Endodermal cell (in vitro differentiated cells): ENCODE measurements at regions not wholly inside any gene's neighbourhood (a gene's known extent, or its start where the extent isn't known, plus 50 kb on each side); places are given as distances from the start of the nearest gene placed in this dataset.

Experiments used
- DNase-seq: peaks from one replicate; pipeline ENCODE4 v3.0.0-alpha.2; 2017
- H3K27ac ChIP-seq: 2 replicates; pipeline ENCODE4 v1.5.1; 2013; ENCODE audit warnings: mild to moderate bottlenecking, low read depth, low read length, moderate library complexity
- H3K27me3 ChIP-seq: 2 replicates; pipeline ENCODE4 v1.6.1; 2013; ENCODE audit warnings: mild to moderate bottlenecking, low read length, moderate library complexity; ENCODE audit not compliant: insufficient read depth, control insufficient read depth, poor library complexity, severe bottlenecking
- H3K36me3 ChIP-seq: 2 replicates; pipeline ENCODE4 v1.7.0; 2013; ENCODE audit warnings: mild to moderate bottlenecking, low read length, moderate library complexity; ENCODE audit not compliant: control insufficient read depth, insufficient read depth
- H3K4me1 ChIP-seq: one replicate; pipeline ENCODE4 v1.7.0; 2013; ENCODE audit warnings: low read length; ENCODE audit not compliant: control insufficient read depth, insufficient read depth
- H3K4me3 ChIP-seq: 2 replicates; pipeline ENCODE4 v1.5.1; 2013; ENCODE audit warnings: mild to moderate bottlenecking, low read length, moderate library complexity
- H3K9ac ChIP-seq: 2 replicates; pipeline ENCODE4 v1.6.1; 2013; ENCODE audit warnings: mild to moderate bottlenecking, low read length, moderate library complexity; ENCODE audit not compliant: poor library complexity, severe bottlenecking; ENCODE audit errors: extremely low read depth
- H3K9me3 ChIP-seq: 2 replicates; pipeline ENCODE4 v1.6.1; 2013; ENCODE audit warnings: mild to moderate bottlenecking, low read length, moderate library complexity; ENCODE audit not compliant: control insufficient read depth
- H3K27ac Mint-ChIP-seq: 2 replicates; pipeline ENCODE4 v1.8.0; 2020; ENCODE audit warnings: mixed read lengths
- H3K27me3 Mint-ChIP-seq: 2 replicates; pipeline ENCODE4 v1.8.0; 2021; ENCODE audit warnings: mild to moderate bottlenecking, mixed read lengths; ENCODE audit not compliant: insufficient read depth
- H3K36me3 Mint-ChIP-seq: 2 replicates; pipeline ENCODE4 v1.8.0; 2020; ENCODE audit warnings: low read depth, mixed read lengths
- H3K4me1 Mint-ChIP-seq: 2 replicates; pipeline ENCODE4 v1.8.0; 2020; ENCODE audit warnings: mixed read lengths
- H3K4me3 Mint-ChIP-seq: 2 replicates; pipeline ENCODE4 v1.8.0; 2020; ENCODE audit warnings: mild to moderate bottlenecking, moderate library complexity, mixed read lengths
- H3K9me3 Mint-ChIP-seq: 2 replicates; pipeline ENCODE4 v1.8.0; 2020; ENCODE audit warnings: mild to moderate bottlenecking, mixed read lengths
- CTCF ChIP-seq: fragments of 200-600 bp; sonication (generic); conservative IDR thresholded peaks from 2 replicates; pipeline ENCODE4 v1.5.0; 2021; ENCODE audit warnings: antibody characterized with exemption, mild to moderate bottlenecking
- WGBS, 2 experiments: methylation state at CpG; one replicate each; pipeline versions ENCODE4 v1.1.5 to v1.1.7; 2013; ENCODE audit warnings: missing lambda C conversion rate in 2 of 2, mixed read lengths in 1 of 2; ENCODE audit not compliant: insufficient coverage in 1 of 2, insufficient read length in 1 of 2; 5-methylcytosine and 5-hydroxymethylcytosine counted together

GRCh38 chr4:138409670-138410069 lies 167.5 kb upstream of the SLC7A11 start:
- Mint-ChIP-seq H3K4me3 (no peak overlapping the region), H3K4me1 (no peaks in the 10 kb centered on the region), H3K36me3 (no peaks in the 10 kb centered on the region), H3K27me3 (no peaks in the 10 kb centered on the region), H3K9me3 (no peaks in the 10 kb centered on the region), H3K27ac (no peak overlapping the region)
- no peak overlapping the region for H3K4me3 ChIP-seq
- H3K9ac ChIP-seq, result no peak overlapping the region
- no peaks in the 10 kb centered on the region for H3K4me1 ChIP-seq
- no peak overlapping the region for H3K27ac ChIP-seq
- no peak for DNase-seq
- H3K36me3 ChIP-seq, result no peaks in the 10 kb centered on the region
- no peaks in the 10 kb centered on the region for H3K27me3 ChIP-seq
- no peaks in the 10 kb centered on the region for H3K9me3 ChIP-seq
- TF ChIP-seq CTCF, result no peak
- WGBS, 2 experiments, result 88 to 92% methylated on average over 2 to 3 of the region's 3 CpGs

GRCh38 chr4:138408758-138409157 lies 166.6 kb upstream of the SLC7A11 start:
- no peak for TF ChIP-seq CTCF
- H3K4me1 Mint-ChIP-seq, result no peaks in the 10 kb centered on the region
- DNase-seq, result no peak
- no peak overlapping the region for H3K27ac ChIP-seq
- H3K27me3 Mint-ChIP-seq, result no peaks in the 10 kb centered on the region
- H3K27me3 ChIP-seq, result no peaks in the 10 kb centered on the region
- H3K9me3 ChIP-seq, result no peaks in the 10 kb centered on the region
- H3K9me3 Mint-ChIP-seq, result no peaks in the 10 kb centered on the region
- no peak overlapping the region for H3K9ac ChIP-seq
- H3K4me1 ChIP-seq, result no peaks in the 10 kb centered on the region
- WGBS, 2 experiments, result 74% methylated on average over 2 of the region's 2 CpGs; no CpG with 5 or more reads in 1 of the 2 experiments
- H3K36me3 ChIP-seq, result no peaks in the 10 kb centered on the region
- H3K36me3 Mint-ChIP-seq, result no peaks in the 10 kb centered on the region
- no peak overlapping the region for H3K4me3 Mint-ChIP-seq
- no peak overlapping the region for H3K27ac Mint-ChIP-seq
- H3K4me3 ChIP-seq, result no peak overlapping the region

GRCh38 chr4:138407329-138407728 lies 165.2 kb upstream of the SLC7A11 start:
- Mint-ChIP-seq H3K4me1 (no peaks in the 10 kb centered on the region), H3K27ac (no peak overlapping the region), H3K27me3 (no peaks in the 10 kb centered on the region), H3K4me3 (no peak overlapping the region), H3K36me3 (peaks cover 2% of the 10 kb centered on the region), H3K9me3 (peaks cover 4% of the 10 kb centered on the region)
- Histone ChIP-seq H3K4me1 (no peaks in the 10 kb centered on the region), H3K9me3 (no peaks in the 10 kb centered on the region), H3K27me3 (no peaks in the 10 kb centered on the region), H3K36me3 (no peaks in the 10 kb centered on the region), H3K9ac (no peak overlapping the region), H3K27ac (no peak overlapping the region), H3K4me3 (no peak overlapping the region)
- DNase-seq, result no peak
- TF ChIP-seq CTCF, result no peak
- 94 to 100% methylated on average over 1 to 3 of the region's 3 CpGs for WGBS, 2 experiments
